Type B pancreatic cell (in vitro differentiated cells): ENCODE measurements at regions not wholly inside any gene's neighbourhood (a gene's known extent, or its start where the extent isn't known, plus 50 kb on each side); places are given as distances from the start of the nearest gene placed in this dataset.

ENCODE experiments used
- DNase-seq: peaks from one replicate; pipeline ENCODE4 v3.0.0; 2021; ENCODE audit warnings: mixed read lengths; ENCODE audit not compliant: unreplicated experiment; ENCODE audit errors: extremely low spot score
- H3K27ac Mint-ChIP-seq: 2 replicates; pipeline ENCODE4 v1.8.0; 2021; ENCODE audit warnings: mild to moderate bottlenecking, mixed read lengths
- H3K27me3 Mint-ChIP-seq: 2 replicates; pipeline ENCODE4 v1.8.0; 2021; ENCODE audit warnings: mixed read lengths
- H3K36me3 Mint-ChIP-seq: 2 replicates; pipeline ENCODE4 v1.8.0; 2021; ENCODE audit warnings: mixed read lengths
- H3K4me1 Mint-ChIP-seq: one replicate; pipeline ENCODE4 v1.8.0; 2021; ENCODE audit warnings: mixed read lengths; ENCODE audit not compliant: unreplicated experiment
- H3K4me3 Mint-ChIP-seq: 2 replicates; pipeline ENCODE4 v1.8.0; 2021; ENCODE audit warnings: mild to moderate bottlenecking, mixed read lengths
- H3K9me3 Mint-ChIP-seq: 2 replicates; pipeline ENCODE4 v1.8.0; 2021; ENCODE audit warnings: mixed read lengths
- TF ChIP-seq, protein P1 (sequence below): fragments of 200-600 bp; sonication (generic); conservative IDR thresholded peaks from 2 replicates; pipeline ENCODE4 v1.5.0; 2021; ENCODE audit warnings: antibody characterized with exemption, mild to moderate bottlenecking

DNA sequence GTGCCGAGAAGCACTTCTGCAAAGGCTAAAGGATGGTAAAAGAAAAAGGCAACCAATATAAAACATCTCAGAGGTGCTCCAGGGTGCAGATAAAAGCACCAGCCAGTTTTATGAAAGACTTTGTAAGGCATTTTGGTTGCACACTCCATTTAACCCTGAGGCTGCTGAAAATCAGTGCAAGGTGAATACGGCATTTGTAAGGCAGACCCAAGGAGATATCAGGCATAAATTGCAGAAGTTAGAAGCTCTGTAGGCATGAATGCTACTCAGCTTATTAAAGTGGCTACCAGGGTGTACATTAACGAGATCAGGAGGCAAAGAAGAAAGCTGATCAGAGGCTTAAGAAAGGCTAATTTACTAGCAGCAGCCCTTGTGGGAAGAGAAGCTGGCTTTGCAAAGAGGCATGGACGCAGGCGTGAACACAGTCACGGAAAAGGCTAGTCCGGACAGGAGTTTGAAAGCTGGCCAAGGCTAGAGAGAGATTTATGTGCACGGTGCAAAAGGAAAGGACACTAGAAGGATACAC, 99.6 kb downstream of the ZNF429 start:
- Mint-ChIP-seq H3K27me3 (no peaks in the 10 kb centered on the region), H3K9me3 (peaks cover 3% of the 10 kb centered on the region), H3K4me3 (peak overlapping the region; percentile 74), H3K4me1 (peaks cover 26% of the 10 kb centered on the region), H3K36me3 (no peaks in the 10 kb centered on the region), H3K27ac (peak overlapping the region; percentile 79)
- TF ChIP-seq, protein P1, sequence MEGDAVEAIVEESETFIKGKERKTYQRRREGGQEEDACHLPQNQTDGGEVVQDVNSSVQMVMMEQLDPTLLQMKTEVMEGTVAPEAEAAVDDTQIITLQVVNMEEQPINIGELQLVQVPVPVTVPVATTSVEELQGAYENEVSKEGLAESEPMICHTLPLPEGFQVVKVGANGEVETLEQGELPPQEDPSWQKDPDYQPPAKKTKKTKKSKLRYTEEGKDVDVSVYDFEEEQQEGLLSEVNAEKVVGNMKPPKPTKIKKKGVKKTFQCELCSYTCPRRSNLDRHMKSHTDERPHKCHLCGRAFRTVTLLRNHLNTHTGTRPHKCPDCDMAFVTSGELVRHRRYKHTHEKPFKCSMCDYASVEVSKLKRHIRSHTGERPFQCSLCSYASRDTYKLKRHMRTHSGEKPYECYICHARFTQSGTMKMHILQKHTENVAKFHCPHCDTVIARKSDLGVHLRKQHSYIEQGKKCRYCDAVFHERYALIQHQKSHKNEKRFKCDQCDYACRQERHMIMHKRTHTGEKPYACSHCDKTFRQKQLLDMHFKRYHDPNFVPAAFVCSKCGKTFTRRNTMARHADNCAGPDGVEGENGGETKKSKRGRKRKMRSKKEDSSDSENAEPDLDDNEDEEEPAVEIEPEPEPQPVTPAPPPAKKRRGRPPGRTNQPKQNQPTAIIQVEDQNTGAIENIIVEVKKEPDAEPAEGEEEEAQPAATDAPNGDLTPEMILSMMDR, result no peak
- DNase-seq, result no peak
